ENCODE measurements at regions not wholly inside any gene's neighbourhood (a gene's known extent, or its start where the extent isn't known, plus 50 kb on each side); places are given as distances from the start of the nearest gene placed in this dataset.

DNA sequence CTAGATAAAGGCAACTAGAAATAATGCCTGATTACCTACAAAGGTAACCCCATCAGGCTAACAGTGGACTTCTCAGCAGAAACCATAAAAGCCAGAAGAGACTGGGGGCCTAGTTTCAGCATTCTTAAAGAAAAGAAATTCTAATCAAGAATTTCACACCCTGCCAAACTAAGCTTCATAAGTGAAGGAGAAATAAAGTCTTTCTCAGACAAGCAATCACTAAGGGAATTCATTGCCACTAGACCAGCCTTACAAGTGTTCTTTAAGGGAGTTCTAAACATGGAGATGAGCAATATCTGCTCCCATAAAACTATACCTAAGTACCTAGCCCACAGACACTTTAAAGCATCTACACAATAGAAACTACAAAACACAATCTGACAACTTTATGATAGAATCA is 823.5 kb downstream of the PCDH17 start:
- TF ChIP-seq SIN3A (IDR thresholded peaks at IDR 0.05; ENCODE audit: borderline replicate concordance, insufficient read depth, low read length) (no peak), POLR2AphosphoS5 (IDR thresholded peaks at IDR 0.05; ENCODE audit: low read depth, low read length) (no peak), REST (IDR thresholded peaks at IDR 0.05; ENCODE audit: insufficient read depth in 1 of 2, low read depth in 2 of 2, low read length in 2 of 2) (no peak), TAF1 (IDR thresholded peaks at IDR 0.05; ENCODE audit: borderline replicate concordance, insufficient read depth, low read length) (no peak), FOXP2 (optimal IDR thresholded peaks at IDR 0.05; ENCODE audit: borderline replicate concordance, extremely low read depth, extremely low read length, insufficient read depth) (no peak)
